ENCODE measurements at regions not wholly inside any gene's neighbourhood (a gene's known extent, or its start where the extent isn't known, plus 50 kb on each side); places are given as distances from the start of the nearest gene placed in this dataset.

GRCh38 chr4:121535351-121535750 is 154.5 kb upstream of the QRFPR start:
- Mint-ChIP-seq H3K27me3 (ENCODE audit: insufficient read depth, low read depth, poor library complexity) (peaks cover 1% of the 10 kb centered on the region), H3K9me3 (no peaks in the 10 kb centered on the region), H3K4me1 (no peaks in the 10 kb centered on the region), H3K27ac (no peak overlapping the region; the same call in 1 of the 2 replicates), H3K4me3 (no peak overlapping the region), H3K36me3 (ENCODE audit: low read depth) (no peaks in the 10 kb centered on the region)
- Histone ChIP-seq H3F3A (replicated peaks; ENCODE audit: low read depth) (no peaks in the 10 kb centered on the region), H3K4me2 (no peak overlapping the region), H3K27ac (ENCODE audit: low read depth) (no peak overlapping the region), H3K36me3 (ENCODE audit: insufficient read depth) (no peaks in the 10 kb centered on the region), H3K27me3 (ENCODE audit: insufficient read depth) (no peaks in the 10 kb centered on the region), H3K79me2 (replicated peaks; ENCODE audit: insufficient read depth) (no peaks in the 10 kb centered on the region), H3K4me3 (no peak overlapping the region), H2AFZ (no peak overlapping the region), H3K9me2 (ENCODE audit: insufficient read depth) (no peaks in the 10 kb centered on the region; the same call in 1 of the 2 replicates), H4K20me1 (replicated peaks; ENCODE audit: insufficient read depth) (no peaks in the 10 kb centered on the region), H3K4me1 (ENCODE audit: insufficient read depth) (no peaks in the 10 kb centered on the region)
- DNase-seq (ENCODE audit: low spot score) (no peak), ATAC-seq (no peak)
- TF ChIP-seq, protein P1, sequence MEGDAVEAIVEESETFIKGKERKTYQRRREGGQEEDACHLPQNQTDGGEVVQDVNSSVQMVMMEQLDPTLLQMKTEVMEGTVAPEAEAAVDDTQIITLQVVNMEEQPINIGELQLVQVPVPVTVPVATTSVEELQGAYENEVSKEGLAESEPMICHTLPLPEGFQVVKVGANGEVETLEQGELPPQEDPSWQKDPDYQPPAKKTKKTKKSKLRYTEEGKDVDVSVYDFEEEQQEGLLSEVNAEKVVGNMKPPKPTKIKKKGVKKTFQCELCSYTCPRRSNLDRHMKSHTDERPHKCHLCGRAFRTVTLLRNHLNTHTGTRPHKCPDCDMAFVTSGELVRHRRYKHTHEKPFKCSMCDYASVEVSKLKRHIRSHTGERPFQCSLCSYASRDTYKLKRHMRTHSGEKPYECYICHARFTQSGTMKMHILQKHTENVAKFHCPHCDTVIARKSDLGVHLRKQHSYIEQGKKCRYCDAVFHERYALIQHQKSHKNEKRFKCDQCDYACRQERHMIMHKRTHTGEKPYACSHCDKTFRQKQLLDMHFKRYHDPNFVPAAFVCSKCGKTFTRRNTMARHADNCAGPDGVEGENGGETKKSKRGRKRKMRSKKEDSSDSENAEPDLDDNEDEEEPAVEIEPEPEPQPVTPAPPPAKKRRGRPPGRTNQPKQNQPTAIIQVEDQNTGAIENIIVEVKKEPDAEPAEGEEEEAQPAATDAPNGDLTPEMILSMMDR (conservative IDR thresholded peaks at IDR 0.05; ENCODE audit: low read depth in 2 of 2) = peak in 1 of 2 experiments; percentile 26; a peak in 2 of 4 replicates
- TF ChIP-seq JUNB (IDR thresholded peaks at IDR 0.05; ENCODE audit: unreplicated experiment) = no peak

DNA sequence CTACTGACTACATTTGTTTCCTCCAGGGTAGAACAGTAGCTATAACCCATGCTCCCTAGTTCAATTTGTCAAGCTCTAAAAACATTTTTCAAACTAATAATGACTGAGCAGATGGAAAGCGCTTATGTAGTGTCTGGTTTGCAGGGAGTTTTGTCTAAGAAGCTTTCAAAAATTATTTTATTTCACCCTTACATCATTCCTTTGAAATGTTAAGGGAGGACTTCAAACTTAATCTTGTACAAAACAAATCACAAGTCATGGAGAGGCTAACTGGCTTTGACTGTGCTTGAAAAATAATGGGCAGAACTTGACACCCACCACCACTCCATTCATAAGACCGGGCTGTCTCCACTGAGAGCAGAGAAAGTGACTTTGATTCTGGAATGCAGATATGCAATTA is 153.4 kb upstream of the QRFPR start:
- peaks cover 1% of the 10 kb centered on the region for H3K27me3 Mint-ChIP-seq (ENCODE audit: insufficient read depth, low read depth, poor library complexity)
- Histone ChIP-seq H4K20me1 (replicated peaks; ENCODE audit: insufficient read depth) (no peaks in the 10 kb centered on the region), H2AFZ (no peak overlapping the region), H3K4me3 (no peak overlapping the region), H3F3A (replicated peaks; ENCODE audit: low read depth) (no peaks in the 10 kb centered on the region), H3K79me2 (replicated peaks; ENCODE audit: insufficient read depth) (no peaks in the 10 kb centered on the region), H3K27me3 (ENCODE audit: insufficient read depth) (no peaks in the 10 kb centered on the region), H3K9me2 (ENCODE audit: insufficient read depth) (no peaks in the 10 kb centered on the region; the same call in 1 of the 2 replicates), H3K27ac (ENCODE audit: low read depth) (no peak overlapping the region), H3K4me2 (no peak overlapping the region), H3K4me1 (ENCODE audit: insufficient read depth) (no peaks in the 10 kb centered on the region), H3K36me3 (ENCODE audit: insufficient read depth) (no peaks in the 10 kb centered on the region)
- no peak overlapping the region for H3K4me3 Mint-ChIP-seq
- DNase-seq (ENCODE audit: low spot score) (no peak), ATAC-seq (no peak)
- no peaks in the 10 kb centered on the region for H3K9me3 Mint-ChIP-seq
- no peaks in the 10 kb centered on the region for H3K36me3 Mint-ChIP-seq (ENCODE audit: low read depth)
- peaks cover 1% of the 10 kb centered on the region; the same call in 2 of the 3 replicates for H3K4me1 Mint-ChIP-seq
- no peak overlapping the region for H3K27ac Mint-ChIP-seq
- TF ChIP-seq JUNB (IDR thresholded peaks at IDR 0.05; ENCODE audit: unreplicated experiment) (no peak), EZH2 (IDR thresholded peaks at IDR 0.05; ENCODE audit: low read depth, unreplicated experiment) (no peak), ETS1 (IDR thresholded peaks at IDR 0.05) (no peak), NANOG (IDR thresholded peaks at IDR 0.05; ENCODE audit: borderline replicate concordance) (no peak), STAT1 (IDR thresholded peaks at IDR 0.05; ENCODE audit: unreplicated experiment) (no peak), CREB1 (CRISPR knock-in tag; IDR thresholded peaks at IDR 0.05; ENCODE audit: low read depth) (no peak), ZNF114 (CRISPR knock-in tag; IDR thresholded peaks at IDR 0.05) (no peak), POLR2AphosphoS5 (IDR thresholded peaks at IDR 0.05; ENCODE audit: low read depth) (no peak), EZH2phosphoT487 (IDR thresholded peaks at IDR 0.05; ENCODE audit: unreplicated experiment) (no peak)
- TF ChIP-seq, protein P2, sequence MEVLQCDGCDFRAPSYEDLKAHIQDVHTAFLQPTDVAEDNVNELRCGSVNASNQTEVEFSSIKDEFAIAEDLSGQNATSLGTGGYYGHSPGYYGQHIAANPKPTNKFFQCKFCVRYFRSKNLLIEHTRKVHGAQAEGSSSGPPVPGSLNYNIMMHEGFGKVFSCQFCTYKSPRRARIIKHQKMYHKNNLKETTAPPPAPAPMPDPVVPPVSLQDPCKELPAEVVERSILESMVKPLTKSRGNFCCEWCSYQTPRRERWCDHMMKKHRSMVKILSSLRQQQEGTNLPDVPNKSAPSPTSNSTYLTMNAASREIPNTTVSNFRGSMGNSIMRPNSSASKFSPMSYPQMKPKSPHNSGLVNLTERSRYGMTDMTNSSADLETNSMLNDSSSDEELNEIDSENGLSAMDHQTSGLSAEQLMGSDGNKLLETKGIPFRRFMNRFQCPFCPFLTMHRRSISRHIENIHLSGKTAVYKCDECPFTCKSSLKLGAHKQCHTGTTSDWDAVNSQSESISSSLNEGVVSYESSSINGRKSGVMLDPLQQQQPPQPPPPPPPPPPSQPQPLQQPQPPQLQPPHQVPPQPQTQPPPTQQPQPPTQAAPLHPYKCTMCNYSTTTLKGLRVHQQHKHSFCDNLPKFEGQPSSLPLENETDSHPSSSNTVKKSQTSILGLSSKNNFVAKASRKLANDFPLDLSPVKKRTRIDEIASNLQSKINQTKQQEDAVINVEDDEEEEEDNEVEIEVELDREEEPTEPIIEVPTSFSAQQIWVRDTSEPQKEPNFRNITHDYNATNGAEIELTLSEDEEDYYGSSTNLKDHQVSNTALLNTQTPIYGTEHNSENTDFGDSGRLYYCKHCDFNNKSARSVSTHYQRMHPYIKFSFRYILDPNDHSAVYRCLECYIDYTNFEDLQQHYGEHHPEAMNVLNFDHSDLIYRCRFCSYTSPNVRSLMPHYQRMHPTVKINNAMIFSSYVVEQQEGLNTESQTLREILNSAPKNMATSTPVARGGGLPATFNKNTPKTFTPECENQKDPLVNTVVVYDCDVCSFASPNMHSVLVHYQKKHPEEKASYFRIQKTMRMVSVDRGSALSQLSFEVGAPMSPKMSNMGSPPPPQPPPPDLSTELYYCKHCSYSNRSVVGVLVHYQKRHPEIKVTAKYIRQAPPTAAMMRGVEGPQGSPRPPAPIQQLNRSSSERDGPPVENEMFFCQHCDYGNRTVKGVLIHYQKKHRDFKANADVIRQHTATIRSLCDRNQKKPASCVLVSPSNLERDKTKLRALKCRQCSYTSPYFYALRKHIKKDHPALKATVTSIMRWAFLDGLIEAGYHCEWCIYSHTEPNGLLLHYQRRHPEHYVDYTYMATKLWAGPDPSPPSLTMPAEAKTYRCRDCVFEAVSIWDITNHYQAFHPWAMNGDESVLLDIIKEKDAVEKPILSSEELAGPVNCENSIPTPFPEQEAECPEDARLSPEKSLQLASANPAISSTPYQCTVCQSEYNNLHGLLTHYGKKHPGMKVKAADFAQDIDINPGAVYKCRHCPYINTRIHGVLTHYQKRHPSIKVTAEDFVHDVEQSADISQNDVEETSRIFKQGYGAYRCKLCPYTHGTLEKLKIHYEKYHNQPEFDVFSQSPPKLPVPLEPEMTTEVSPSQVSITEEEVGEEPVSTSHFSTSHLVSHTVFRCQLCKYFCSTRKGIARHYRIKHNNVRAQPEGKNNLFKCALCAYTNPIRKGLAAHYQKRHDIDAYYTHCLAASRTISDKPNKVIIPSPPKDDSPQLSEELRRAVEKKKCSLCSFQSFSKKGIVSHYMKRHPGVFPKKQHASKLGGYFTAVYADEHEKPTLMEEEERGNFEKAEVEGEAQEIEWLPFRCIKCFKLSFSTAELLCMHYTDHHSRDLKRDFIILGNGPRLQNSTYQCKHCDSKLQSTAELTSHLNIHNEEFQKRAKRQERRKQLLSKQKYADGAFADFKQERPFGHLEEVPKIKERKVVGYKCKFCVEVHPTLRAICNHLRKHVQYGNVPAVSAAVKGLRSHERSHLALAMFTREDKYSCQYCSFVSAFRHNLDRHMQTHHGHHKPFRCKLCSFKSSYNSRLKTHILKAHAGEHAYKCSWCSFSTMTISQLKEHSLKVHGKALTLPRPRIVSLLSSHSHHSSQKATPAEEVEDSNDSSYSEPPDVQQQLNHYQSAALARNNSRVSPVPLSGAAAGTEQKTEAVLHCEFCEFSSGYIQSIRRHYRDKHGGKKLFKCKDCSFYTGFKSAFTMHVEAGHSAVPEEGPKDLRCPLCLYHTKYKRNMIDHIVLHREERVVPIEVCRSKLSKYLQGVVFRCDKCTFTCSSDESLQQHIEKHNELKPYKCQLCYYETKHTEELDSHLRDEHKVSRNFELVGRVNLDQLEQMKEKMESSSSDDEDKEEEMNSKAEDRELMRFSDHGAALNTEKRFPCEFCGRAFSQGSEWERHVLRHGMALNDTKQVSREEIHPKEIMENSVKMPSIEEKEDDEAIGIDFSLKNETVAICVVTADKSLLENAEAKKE (CRISPR knock-in tag; IDR thresholded peaks at IDR 0.05) = no peak

Measured in GM23338 (cell line).